Spleen (tissue), 11 donors: ENCODE measurements at regions not wholly inside any gene's neighbourhood (a gene's known extent, or its start where the extent isn't known, plus 50 kb on each side); places are given as distances from the start of the nearest gene placed in this dataset.

Experiments
- DNase-seq: peaks from one replicate; pipeline ENCODE4 v3.0.0-alpha.2; 2020
- H3K27ac ChIP-seq, 8 donors: fragments of 200-600 bp; sonication (generic) in 7 of 8; 1 replicate in 4 of 8; 2 replicates in 4 of 8; pipeline versions ENCODE4 v1.5.0 to v1.8.0; 2016 to 2021; ENCODE audit warnings: inconsistent platforms in 4 of 8, mild to moderate bottlenecking in 4 of 8, moderate library complexity in 1 of 8
- H3K27me3 ChIP-seq, 7 donors: fragments of 200-600 bp; sonication (generic) in 6 of 7; replicated peaks in 1 of 7; 1 replicate in 4 of 7; 2 replicates in 3 of 7; pipeline versions ENCODE4 v1.5.0 to v1.8.0; 2016 to 2021; ENCODE audit warnings: inconsistent platforms in 3 of 7, mild to moderate bottlenecking in 1 of 7
- H3K36me3 ChIP-seq, 6 donors: fragments of 200-600 bp; sonication (generic) in 5 of 6; 1 replicate in 4 of 6; 2 replicates in 2 of 6; pipeline versions ENCODE4 v1.5.0 to v1.8.0; 2016 to 2021; ENCODE audit warnings: inconsistent platforms in 2 of 6
- H3K4me1 ChIP-seq, 6 donors: fragments of 200-600 bp; sonication (generic) in 5 of 6; 1 replicate in 3 of 6; 2 replicates in 3 of 6; pipeline versions ENCODE4 v1.5.0 to v1.8.0; 2016 to 2021; ENCODE audit warnings: inconsistent platforms in 3 of 6
- H3K4me3 ChIP-seq, 8 donors: fragments of 200-600 bp; sonication (generic) in 7 of 8; 1 replicate in 4 of 8; 2 replicates in 4 of 8; pipeline versions ENCODE4 v1.5.0 to v1.8.0; 2016 to 2021; ENCODE audit warnings: inconsistent platforms in 4 of 8, mild to moderate bottlenecking in 4 of 8, moderate library complexity in 2 of 8
- H3K9me3 ChIP-seq, 8 donors: fragments of 200-600 bp; sonication (generic) in 7 of 8; 1 replicate in 4 of 8; 2 replicates in 4 of 8; pipeline versions ENCODE4 v1.5.0 to v1.8.0; 2016 to 2021; ENCODE audit warnings: inconsistent platforms in 4 of 8
- POLR2A ChIP-seq, 3 donors: fragments of 450-650 bp; IDR thresholded peaks; one replicate each; pipeline ENCODE4 v1.5.1; 2017; ENCODE audit warnings: antibody characterized with exemption in 3 of 3, mild to moderate bottlenecking in 1 of 3
- POLR2AphosphoS5 ChIP-seq, 3 donors: sonication (generic); formaldehyde crosslinking; IDR thresholded peaks; one replicate each; pipeline ENCODE4 v1.5.1; 2017; ENCODE audit warnings: antibody characterized with exemption in 3 of 3
- WGBS, 5 donors: extraction: QIAGEN DNeasy Blood & Tissue Kit in 3 of 5; methylation state at CpG; one replicate each; pipeline versions ENCODE4 v1.1.5 to v1.1.7; 2013 to 2018; 5-methylcytosine and 5-hydroxymethylcytosine counted together
- intact Hi-C: fragments of 100-400 bp; cut with DNase I; formaldehyde crosslinking; loops from one replicate; pipeline ENCODE4 v1.15.0; 2023; ENCODE audit warnings: low total_unique reads
- TF ChIP-seq, protein P1 (sequence below), 11 experiments: fragments of 200-600 bp in 7 of 11; fragments of 450-650 bp in 4 of 11; sonication (generic) in 4 of 11; IDR thresholded peaks in 8 of 11; conservative IDR thresholded peaks in 3 of 11; 1 replicate in 7 of 11; 2 replicates in 4 of 11; pipeline versions ENCODE4 v1.4.0 to v1.8.0; 2016 to 2021; ENCODE audit warnings: antibody characterized with exemption in 11 of 11, inconsistent platforms in 4 of 11, mild to moderate bottlenecking in 1 of 11
- donor health status: healthy with polysubstance abuse.
- donor health status: DM: no; HTN: no; CAD: no; lungs with moderate emphysema.
- donor health status: DM: no; HTN: no; CAD: no.
- donor health status: Bipolar disorder and iron deficiency.
- donor health status: healthy.
- donor health status: DM: no; HTN: no; CAD: no.
- donor health status: DM: yes; HTN: yes; CAD: no.

DNA sequence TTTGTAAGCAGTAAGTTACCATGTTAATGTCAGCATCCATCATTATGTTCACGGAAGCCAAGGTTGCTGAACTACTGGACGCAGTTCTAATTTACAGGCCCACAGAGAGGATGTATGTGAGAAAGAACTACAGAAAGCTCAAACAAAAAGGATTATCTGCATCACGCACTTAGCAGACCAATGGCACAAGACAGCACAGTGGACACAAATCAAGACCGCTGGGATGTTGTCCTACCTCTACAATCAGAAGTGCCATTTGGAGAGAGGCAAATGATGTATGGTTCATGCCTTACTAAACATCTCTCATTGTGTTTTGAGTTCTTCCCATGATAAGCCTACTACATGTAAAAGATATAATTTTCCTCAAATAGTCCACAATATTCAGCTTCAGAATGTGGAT, 330.7 kb upstream of the CHAC2 start:
- no peak for DNase-seq
- no peak overlapping the region for H3K4me3 ChIP-seq
- no peaks in the 10 kb centered on the region for H3K27me3 ChIP-seq
- H3K36me3 ChIP-seq: no peaks in the 10 kb centered on the region
- TF ChIP-seq POLR2AphosphoS5 (IDR thresholded peaks at IDR 0.05) (no peak), POLR2A (IDR thresholded peaks at IDR 0.05) (no peak)
- TF ChIP-seq, protein P1, sequence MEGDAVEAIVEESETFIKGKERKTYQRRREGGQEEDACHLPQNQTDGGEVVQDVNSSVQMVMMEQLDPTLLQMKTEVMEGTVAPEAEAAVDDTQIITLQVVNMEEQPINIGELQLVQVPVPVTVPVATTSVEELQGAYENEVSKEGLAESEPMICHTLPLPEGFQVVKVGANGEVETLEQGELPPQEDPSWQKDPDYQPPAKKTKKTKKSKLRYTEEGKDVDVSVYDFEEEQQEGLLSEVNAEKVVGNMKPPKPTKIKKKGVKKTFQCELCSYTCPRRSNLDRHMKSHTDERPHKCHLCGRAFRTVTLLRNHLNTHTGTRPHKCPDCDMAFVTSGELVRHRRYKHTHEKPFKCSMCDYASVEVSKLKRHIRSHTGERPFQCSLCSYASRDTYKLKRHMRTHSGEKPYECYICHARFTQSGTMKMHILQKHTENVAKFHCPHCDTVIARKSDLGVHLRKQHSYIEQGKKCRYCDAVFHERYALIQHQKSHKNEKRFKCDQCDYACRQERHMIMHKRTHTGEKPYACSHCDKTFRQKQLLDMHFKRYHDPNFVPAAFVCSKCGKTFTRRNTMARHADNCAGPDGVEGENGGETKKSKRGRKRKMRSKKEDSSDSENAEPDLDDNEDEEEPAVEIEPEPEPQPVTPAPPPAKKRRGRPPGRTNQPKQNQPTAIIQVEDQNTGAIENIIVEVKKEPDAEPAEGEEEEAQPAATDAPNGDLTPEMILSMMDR (IDR thresholded peaks at IDR 0.05 in 8 of 11, conservative IDR thresholded peaks at IDR 0.05 in 3 of 11): no peak
- WGBS, 5 donors: 89 to 95% (median 92%) methylated on average over 4 of the region's 4 CpGs
- H3K9me3 ChIP-seq: no peaks in the 10 kb centered on the region
- H3K4me1 ChIP-seq: no peaks in the 10 kb centered on the region
- H3K27ac ChIP-seq: no peak overlapping the region
- intact Hi-C loops: no loop called here

DNA sequence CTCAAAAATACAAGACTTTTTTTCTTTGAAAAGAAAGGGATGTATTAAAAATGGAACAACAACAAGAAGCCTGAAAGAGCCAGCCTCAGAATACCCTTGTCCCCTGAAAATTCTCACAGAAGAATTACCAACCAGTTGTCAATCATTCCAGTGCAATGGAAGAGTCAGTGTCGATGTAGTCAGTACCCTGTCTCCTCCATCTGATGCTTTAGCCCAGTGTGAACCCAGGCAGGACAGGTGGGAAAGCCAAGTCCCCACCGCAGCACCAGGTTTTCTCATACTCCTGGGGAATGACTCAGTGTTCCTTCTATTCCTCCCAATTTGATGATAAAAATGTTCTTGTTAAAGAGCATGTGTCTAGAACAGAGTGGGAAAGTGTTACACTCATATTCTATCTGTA, 332.0 kb upstream of the CHAC2 start:
- 64 to 82% (median 73%) methylated on average over 2 of the region's 2 CpGs for WGBS, 5 donors
- H3K9me3 ChIP-seq: no peaks in the 10 kb centered on the region
- no peaks in the 10 kb centered on the region for H3K36me3 ChIP-seq
- no peak overlapping the region for H3K4me3 ChIP-seq
- H3K27ac ChIP-seq: no peak overlapping the region
- H3K4me1 ChIP-seq: no peaks in the 10 kb centered on the region
- DNase-seq: no peak
- TF ChIP-seq, protein P1 (IDR thresholded peaks at IDR 0.05 in 8 of 11, conservative IDR thresholded peaks at IDR 0.05 in 3 of 11): no peak
- no peak for TF ChIP-seq POLR2AphosphoS5 (IDR thresholded peaks at IDR 0.05)
- no peak for TF ChIP-seq POLR2A (IDR thresholded peaks at IDR 0.05)
- H3K27me3 ChIP-seq: no peaks in the 10 kb centered on the region
- intact Hi-C loops: no loop called here

DNA sequence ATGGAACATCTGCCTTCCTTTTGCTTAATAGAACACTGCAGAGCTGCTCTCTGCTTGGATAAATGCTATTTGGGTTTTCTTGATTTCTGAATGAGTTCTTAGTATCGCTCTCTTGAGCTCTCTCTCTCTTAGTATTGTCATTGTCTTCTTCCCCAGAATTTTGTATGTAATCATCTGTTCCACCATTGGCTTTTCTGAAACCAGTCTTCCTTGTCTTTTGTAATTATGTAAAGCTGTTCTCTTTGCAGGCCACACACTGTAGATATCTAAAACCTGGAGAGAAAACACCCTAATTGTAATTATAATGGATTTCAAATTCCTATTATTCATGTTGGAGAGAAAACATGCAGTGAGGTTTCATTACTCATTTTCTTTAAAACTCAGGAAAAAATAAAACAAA, 333.1 kb upstream of the CHAC2 start:
- Histone ChIP-seq H3K36me3 (no peaks in the 10 kb centered on the region), H3K4me1 (no peaks in the 10 kb centered on the region), H3K4me3 (no peak overlapping the region), H3K9me3 (no peaks in the 10 kb centered on the region), H3K27ac (no peak overlapping the region), H3K27me3 (no peaks in the 10 kb centered on the region)
- TF ChIP-seq POLR2AphosphoS5 (IDR thresholded peaks at IDR 0.05) (no peak), POLR2A (IDR thresholded peaks at IDR 0.05) (no peak)
- TF ChIP-seq, protein P1 (IDR thresholded peaks at IDR 0.05 in 8 of 11, conservative IDR thresholded peaks at IDR 0.05 in 3 of 11): no peak
- 77 to 95% (median 89%) methylated on average over 1 of the region's 1 CpG for WGBS, 5 donors
- intact Hi-C loops: no loop called here
- DNase-seq: no peak

DNA sequence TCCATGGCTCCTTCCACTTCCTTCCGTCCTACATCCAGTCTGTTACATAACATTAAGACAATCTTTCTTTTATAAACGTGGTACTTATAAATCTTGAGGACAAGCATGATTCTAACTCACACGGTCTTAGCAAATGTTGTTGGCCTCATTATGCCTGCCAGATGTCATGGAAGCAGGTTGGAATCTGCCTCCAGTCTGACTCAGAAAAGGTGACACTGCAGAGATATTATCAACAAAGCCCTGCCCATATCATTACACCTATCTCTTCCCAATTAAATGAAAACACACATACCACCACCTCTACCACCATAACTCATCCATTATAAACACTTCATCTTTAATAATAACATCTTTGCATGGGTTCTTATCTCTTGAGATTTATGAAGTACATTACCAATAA, 334.7 kb upstream of the CHAC2 start:
- WGBS, 5 donors: 72 to 88% (median 79%) methylated on average over 3 of the region's 3 CpGs
- intact Hi-C loops: no loop called here

More for the DNA sequence above, 334.7 kb upstream of the CHAC2 start:
- Histone ChIP-seq H3K27ac (no peak overlapping the region), H3K9me3 (no peaks in the 10 kb centered on the region), H3K27me3 (no peaks in the 10 kb centered on the region), H3K4me1 (no peaks in the 10 kb centered on the region), H3K36me3 (no peaks in the 10 kb centered on the region), H3K4me3 (no peak overlapping the region)
- TF ChIP-seq POLR2A (IDR thresholded peaks at IDR 0.05) (no peak), POLR2AphosphoS5 (IDR thresholded peaks at IDR 0.05) (no peak)
- TF ChIP-seq, protein P1 (IDR thresholded peaks at IDR 0.05 in 8 of 11, conservative IDR thresholded peaks at IDR 0.05 in 3 of 11): no peak
- no peak for DNase-seq
